Activated CD4-positive, alpha-beta T cell treated with anti-CD3 and anti-CD28 coated beads, Interleukin-10, Interleukin-2, amounts not matched to agents 100 ng/mL and 50 ng/mL, durations not matched to agents 16 hours and 8 hours (primary cell): ENCODE measurements at regions not wholly inside any gene's neighbourhood (a gene's known extent, or its start where the extent isn't known, plus 50 kb on each side); places are given as distances from the start of the nearest gene placed in this dataset.

Source experiments
- DNase-seq: peaks from one replicate; pipeline ENCODE4 v3.0.0-alpha.2; 2020

GRCh38 chr2:145033438-145033837 is 513.5 kb upstream of the ZEB2 start:
- DNase-seq: no peak

- no peak for DNase-seq
Measured at GRCh38 chr2:145032791-145033190, 512.9 kb upstream of the ZEB2 start.

- no peak for DNase-seq
Measured at GRCh38 chr2:145029873-145030272, 510.0 kb upstream of the ZEB2 start.

- DNase-seq: no peak
Measured at GRCh38 chr2:145029081-145029480, 509.2 kb upstream of the ZEB2 start.

GRCh38 chr2:145028101-145028920 is 508.4 kb upstream of the ZEB2 start:
- DNase-seq: no peak

GRCh38 chr2:145026456-145027455 is 506.8 kb upstream of the ZEB2 start:
- no peak for DNase-seq

GRCh38 chr2:145025382-145025781 is 505.5 kb upstream of the ZEB2 start:
- no peak for DNase-seq

GRCh38 chr2:145023334-145023934 is 503.5 kb upstream of the ZEB2 start:
- no peak for DNase-seq

- no peak for DNase-seq
Measured at GRCh38 chr2:145022666-145023333, 502.9 kb upstream of the ZEB2 start.

GRCh38 chr2:145021962-145022665 is 502.2 kb upstream of the ZEB2 start:
- no peak for DNase-seq

GRCh38 chr2:145020694-145021093 is 500.8 kb upstream of the ZEB2 start:
- no peak for DNase-seq

- DNase-seq: no peak
Measured at GRCh38 chr2:145020139-145020538, 500.2 kb upstream of the ZEB2 start.

- no peak for DNase-seq
Measured at GRCh38 chr2:145018502-145018901, 498.6 kb upstream of the ZEB2 start.

GRCh38 chr2:145017149-145017548 is 497.2 kb upstream of the ZEB2 start:
- DNase-seq: no peak

GRCh38 chr2:145016711-145017110 is 496.8 kb upstream of the ZEB2 start:
- no peak for DNase-seq

GRCh38 chr2:145015561-145015960 is 495.6 kb upstream of the ZEB2 start:
- no peak for DNase-seq

- no peak for DNase-seq
Measured at GRCh38 chr2:145012806-145013205, 492.9 kb upstream of the ZEB2 start.

- no peak for DNase-seq
Measured at GRCh38 chr2:145012214-145012670, 492.3 kb upstream of the ZEB2 start.

- DNase-seq: no peak
Measured at GRCh38 chr2:145010635-145011034, 490.7 kb upstream of the ZEB2 start.

GRCh38 chr2:145007960-145008263 is 488.0 kb upstream of the ZEB2 start:
- no peak for DNase-seq

GRCh38 chr2:145007093-145007959 is 487.4 kb upstream of the ZEB2 start:
- no peak for DNase-seq
